Testis (tissue), 2 donors: ENCODE measurements at regions not wholly inside any gene's neighbourhood (a gene's known extent, or its start where the extent isn't known, plus 50 kb on each side); places are given as distances from the start of the nearest gene placed in this dataset.

ENCODE experiments used
- POLR2A ChIP-seq: fragments of 450-650 bp; IDR thresholded peaks from one replicate; pipeline ENCODE4 v1.6.1; 2017; ENCODE audit warnings: antibody characterized with exemption, mild to moderate bottlenecking, moderate library complexity
- TF ChIP-seq, protein P1 (sequence below), 3 experiments: fragments of 450-650 bp in 2 of 3; fragments of 200-600 bp in 1 of 3; sonication (generic) in 1 of 3; IDR thresholded peaks; one replicate each; pipeline ENCODE4 v1.5.1; 2016 to 2019; ENCODE audit warnings: antibody characterized with exemption in 3 of 3, mild to moderate bottlenecking in 2 of 3, moderate library complexity in 1 of 3

DNA sequence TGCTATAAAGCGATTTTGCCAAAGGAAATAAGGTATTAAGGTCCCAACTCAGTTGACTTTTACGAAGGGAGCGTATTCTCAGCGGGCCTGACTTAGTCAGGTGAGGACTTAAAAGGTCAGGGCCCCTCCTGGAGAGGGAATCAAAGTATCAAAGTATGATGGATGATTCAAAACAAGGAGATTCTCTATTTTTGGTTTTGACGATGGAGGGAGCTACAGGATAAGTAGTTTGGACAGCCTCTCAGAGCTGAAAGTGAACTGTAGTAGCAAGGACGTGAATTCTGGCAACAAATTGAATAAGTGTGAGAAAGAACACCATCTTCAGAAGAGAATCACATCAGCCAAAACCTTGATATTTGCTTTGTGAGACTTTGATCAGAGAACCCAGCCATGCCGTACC lies 1186.5 kb downstream of the SI start:
- no peak for TF ChIP-seq POLR2A
- TF ChIP-seq, protein P1, sequence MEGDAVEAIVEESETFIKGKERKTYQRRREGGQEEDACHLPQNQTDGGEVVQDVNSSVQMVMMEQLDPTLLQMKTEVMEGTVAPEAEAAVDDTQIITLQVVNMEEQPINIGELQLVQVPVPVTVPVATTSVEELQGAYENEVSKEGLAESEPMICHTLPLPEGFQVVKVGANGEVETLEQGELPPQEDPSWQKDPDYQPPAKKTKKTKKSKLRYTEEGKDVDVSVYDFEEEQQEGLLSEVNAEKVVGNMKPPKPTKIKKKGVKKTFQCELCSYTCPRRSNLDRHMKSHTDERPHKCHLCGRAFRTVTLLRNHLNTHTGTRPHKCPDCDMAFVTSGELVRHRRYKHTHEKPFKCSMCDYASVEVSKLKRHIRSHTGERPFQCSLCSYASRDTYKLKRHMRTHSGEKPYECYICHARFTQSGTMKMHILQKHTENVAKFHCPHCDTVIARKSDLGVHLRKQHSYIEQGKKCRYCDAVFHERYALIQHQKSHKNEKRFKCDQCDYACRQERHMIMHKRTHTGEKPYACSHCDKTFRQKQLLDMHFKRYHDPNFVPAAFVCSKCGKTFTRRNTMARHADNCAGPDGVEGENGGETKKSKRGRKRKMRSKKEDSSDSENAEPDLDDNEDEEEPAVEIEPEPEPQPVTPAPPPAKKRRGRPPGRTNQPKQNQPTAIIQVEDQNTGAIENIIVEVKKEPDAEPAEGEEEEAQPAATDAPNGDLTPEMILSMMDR (IDR thresholded peaks at IDR 0.05) = no peak
